Suprapubic skin (tissue), 4 donors: ENCODE measurements at regions not wholly inside any gene's neighbourhood (a gene's known extent, or its start where the extent isn't known, plus 50 kb on each side); places are given as distances from the start of the nearest gene placed in this dataset.

Source experiments
- CTCF ChIP-seq, 2 donors: fragments of 200-600 bp in 1 of 2; fragments of 450-650 bp in 1 of 2; sonication (generic) in 1 of 2; IDR thresholded peaks; one replicate each; pipeline ENCODE4 v1.5.1; 2016 to 2019; ENCODE audit warnings: antibody characterized with exemption in 2 of 2, mild to moderate bottlenecking in 1 of 2, moderate library complexity in 1 of 2
- EP300 ChIP-seq: sonication (generic); formaldehyde crosslinking; IDR thresholded peaks from one replicate; pipeline ENCODE4 v1.6.1; 2017; ENCODE audit warnings: antibody characterized with exemption
- POLR2A ChIP-seq, 2 donors: fragments of 450-650 bp; IDR thresholded peaks; one replicate each; pipeline ENCODE4 v1.6.1; 2017; ENCODE audit warnings: antibody characterized with exemption in 2 of 2, mild to moderate bottlenecking in 2 of 2, moderate library complexity in 2 of 2
- POLR2AphosphoS5 ChIP-seq, 3 donors: sonication (generic); formaldehyde crosslinking; IDR thresholded peaks; one replicate each; pipeline ENCODE4 v1.6.1; 2017; ENCODE audit warnings: antibody characterized with exemption in 3 of 3

DNA sequence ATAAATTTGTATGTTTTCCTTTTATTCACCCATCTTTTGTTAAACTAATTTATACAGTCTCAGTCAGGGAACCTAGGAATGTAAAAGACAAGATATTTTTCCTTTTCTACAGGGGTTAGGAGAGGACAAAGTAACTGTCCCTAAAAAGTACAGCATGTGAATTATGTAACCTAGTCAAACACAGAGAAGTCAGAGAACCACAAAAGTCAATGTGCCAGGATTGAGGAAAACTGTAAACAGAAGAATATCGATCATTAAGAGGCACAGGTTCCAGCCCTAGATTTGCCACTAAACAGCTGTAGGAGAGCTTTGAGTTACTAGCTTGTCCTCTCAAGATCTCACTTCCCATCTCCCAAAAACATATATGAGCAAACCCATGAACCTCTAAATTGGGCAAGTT lies 550.9 kb upstream of the FAT3 start:
- TF ChIP-seq CTCF (IDR thresholded peaks at IDR 0.05) (no peak), POLR2A (IDR thresholded peaks at IDR 0.05) (no peak), EP300 (no peak), POLR2AphosphoS5 (IDR thresholded peaks at IDR 0.05) (no peak)
